HG03064 (cell line): ENCODE measurements at regions not wholly inside any gene's neighbourhood (a gene's known extent, or its start where the extent isn't known, plus 50 kb on each side); places are given as distances from the start of the nearest gene placed in this dataset.

Source experiments
- ATAC-seq: cut with Tn5 transposase; IDR thresholded peaks from one replicate; pipeline ENCODE4 v1.9.1; 2021; ENCODE audit warnings: low read depth; ENCODE audit not compliant: unreplicated experiment

- ATAC-seq = no peak
These were observed 58.9 kb downstream of the IRX1 start for GRCh38 chr5:3654515-3654914.

DNA sequence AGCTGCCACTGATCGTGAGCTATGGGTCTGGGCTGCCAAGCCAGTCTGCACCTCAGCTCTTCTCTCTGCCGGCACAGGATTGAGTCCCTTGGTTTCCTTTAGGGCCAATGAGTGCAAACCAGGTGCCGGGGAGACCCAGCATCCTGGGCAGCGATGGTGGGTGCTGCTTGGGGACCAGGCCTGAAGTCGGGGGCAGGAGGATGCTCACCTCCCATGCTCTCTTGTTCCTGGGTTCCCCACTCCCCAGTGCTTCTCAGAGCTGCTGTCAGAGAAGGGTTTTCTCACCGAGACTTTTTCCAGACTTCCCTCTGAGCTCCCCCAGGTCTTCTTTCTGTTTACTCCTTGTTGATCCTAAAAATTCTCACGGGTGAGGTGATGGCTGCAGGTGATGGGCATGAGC lies 61.2 kb downstream of the IRX1 start:
- ATAC-seq = no peak

DNA sequence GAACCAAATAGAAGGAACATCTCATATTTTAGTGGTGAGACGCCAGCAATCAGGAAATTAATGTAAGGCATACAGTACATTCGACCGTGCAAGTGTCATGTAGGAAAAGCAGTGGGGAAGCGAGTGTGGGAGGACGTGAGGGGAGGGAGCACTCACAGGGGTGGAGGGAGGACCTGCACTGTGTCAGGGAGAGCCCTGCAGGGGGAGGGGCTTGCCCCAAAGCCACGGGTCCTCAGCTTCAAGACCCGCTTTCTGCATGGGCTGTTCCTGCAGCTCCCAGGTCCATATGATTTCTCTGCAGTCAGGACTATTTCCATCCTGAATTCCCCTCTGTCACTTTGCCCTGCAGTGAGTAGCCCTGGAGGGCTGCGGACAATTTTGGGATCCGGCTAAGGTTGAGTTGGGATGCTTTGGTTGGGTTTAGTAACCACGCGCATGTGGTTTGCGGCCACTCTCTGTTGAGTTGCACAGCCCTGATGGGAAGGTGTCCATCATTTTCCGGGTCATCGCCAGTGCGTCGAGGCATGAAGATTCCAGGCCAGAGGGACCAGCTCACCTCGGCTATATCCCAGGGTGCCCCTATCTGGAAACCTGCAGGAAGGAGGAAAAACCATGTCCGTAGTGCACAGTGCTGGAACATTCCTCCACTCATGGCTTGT lies 61.9 kb downstream of the IRX1 start:
- ATAC-seq = no peak

GRCh38 chr5:3658929-3659328 lies 63.3 kb downstream of the IRX1 start:
- no peak for ATAC-seq

- no peak for ATAC-seq
These were observed 64.3 kb downstream of the IRX1 start for GRCh38 chr5:3659907-3660306.

DNA sequence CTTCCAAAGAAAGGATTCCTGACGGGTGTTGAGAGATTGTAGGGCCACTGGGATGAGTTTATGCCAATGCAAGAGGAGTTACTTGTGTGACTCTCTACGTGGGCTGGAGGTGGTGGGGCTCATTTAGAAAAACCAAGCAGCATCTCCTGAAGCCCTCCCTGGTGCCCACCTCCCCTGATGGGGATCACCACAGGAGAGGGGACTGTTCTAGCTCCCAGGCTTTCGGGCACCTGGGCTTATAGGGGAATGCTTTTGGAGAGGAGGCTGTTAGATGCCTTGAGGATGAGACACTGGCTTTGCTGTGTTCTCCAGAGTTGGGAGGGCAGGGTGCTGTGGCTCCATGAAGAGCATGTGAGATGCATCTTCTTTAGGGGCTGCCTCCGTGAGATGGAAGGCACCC lies 65.0 kb downstream of the IRX1 start:
- ATAC-seq = no peak

GRCh38 chr5:3661755-3662296 lies 66.2 kb downstream of the IRX1 start:
- no peak for ATAC-seq

DNA sequence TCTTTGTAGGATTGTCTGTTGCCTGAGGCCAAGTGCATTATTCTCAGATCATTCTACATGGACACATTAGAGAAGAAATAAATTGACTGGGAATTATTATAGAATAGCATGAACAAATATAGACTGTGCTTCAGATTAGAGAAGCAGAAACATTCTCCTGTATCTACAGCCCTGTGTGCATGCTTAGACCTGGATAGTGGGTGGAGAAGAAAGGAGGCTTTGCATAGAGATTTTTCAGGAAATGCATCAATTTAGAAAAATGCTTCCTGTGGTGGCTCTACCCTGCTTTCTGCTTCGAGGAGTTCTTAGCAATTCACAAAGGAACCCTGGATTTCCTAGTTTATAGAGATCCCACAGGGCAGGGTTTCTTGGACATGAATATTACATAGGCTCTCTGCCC lies 66.7 kb downstream of the IRX1 start:
- ATAC-seq = no peak

GRCh38 chr5:3671337-3671736 lies 75.7 kb downstream of the IRX1 start:
- no peak for ATAC-seq

DNA sequence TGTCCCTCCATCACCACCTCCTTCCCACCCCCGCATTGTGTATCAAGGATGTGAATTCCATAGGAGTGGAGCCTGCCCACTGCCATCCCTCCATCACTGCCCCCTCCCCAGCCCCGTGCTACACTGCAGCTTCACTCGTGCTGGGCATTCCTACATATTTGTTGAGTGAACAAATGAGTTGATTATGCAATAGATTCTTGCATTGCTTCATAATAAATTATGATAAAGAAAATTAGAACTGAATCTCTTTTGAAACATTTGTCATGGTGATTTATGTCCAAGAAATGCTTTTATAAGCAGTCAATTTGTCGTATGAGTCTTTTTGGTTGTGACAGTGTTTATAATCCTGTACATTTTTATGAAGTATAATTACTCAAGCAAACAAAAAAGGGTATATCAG lies 83.2 kb downstream of the IRX1 start:
- no peak for ATAC-seq

- no peak for ATAC-seq
These were observed 85.2 kb downstream of the IRX1 start for GRCh38 chr5:3680821-3681220.

DNA sequence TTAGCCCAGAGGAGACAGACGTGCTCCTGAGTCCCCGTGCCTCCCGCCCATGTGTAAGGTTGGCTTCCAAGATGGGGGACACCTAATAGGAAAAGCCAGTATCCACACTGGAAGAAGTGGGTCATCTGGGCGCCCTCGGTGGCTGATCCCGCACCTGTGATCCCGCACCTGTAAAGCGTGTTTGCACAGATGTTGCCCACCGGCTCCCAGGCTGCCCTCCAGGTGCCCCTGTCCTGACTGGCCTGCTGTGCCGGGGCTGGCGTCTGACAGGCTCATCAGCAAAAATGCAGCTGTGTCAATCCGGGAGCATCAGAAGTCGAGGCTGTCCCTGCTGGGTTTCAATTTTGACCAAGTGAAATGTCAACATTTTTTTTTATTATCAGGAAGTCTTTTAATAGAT lies 88.5 kb downstream of the IRX1 start:
- ATAC-seq = no peak

DNA sequence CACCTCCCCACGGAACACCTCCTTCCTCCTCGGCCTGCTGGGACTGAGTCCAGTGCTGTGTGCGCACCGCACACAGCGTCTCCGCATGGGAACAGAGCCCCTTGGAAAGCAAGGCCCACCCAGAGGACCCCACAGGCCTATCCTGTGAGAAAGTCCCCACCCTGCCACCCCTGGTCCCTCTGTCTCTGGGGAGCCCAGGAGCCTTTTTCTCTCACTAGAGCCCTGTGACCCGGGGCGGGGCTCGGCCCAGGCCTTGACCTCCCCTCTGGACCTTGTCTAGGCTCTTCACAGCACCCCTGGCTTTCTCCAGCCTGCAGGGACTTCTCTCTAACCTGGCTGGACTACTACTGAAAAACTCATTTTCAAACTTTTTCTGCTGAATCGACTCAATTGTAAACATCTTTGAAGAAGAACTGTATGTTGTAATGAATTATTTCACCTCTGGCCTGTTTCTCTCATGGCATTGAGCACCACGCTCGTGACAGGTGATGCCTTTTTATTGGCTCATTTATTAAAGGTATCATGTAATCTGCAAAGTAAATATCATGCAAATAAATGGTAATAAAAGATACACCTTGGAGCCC lies 89.2 kb downstream of the IRX1 start:
- ATAC-seq = no peak

DNA sequence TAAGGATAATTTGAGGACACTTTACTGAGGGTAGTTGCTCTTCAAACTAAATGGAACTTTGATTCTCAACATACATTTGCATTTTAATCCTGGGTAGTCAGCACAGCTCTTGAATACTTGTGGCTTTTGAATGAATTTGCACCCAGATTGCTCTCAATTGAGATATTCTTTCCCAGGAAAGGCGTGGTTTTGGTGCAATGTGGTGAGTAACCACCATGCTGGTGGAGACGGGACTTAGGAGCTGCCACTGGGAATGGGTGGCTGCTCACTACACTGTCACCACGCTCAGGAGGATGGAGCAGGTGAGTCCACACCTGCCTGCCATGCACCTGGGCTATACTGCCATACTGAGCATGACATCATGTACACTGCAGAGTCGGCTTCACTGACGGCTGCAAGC lies 99.2 kb downstream of the IRX1 start:
- ATAC-seq = no peak

DNA sequence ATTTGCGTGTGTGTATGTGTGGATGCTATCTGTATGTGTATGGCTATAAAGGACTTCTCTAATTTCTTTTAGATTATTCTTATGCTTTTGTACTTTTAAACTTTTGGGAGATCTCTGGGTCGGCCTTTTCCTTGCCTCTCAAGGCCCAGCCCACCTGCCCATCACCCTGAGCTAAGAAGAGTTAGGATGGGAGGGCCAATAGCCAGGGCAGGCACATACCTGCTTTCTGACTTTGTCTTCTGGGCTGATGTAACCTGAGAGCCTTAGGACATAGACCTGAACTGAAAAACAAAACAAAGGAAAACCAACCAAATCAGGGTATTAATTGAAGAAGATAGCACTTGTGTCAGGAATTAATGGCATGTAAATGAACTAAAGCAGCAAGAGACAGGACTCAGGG lies 100.2 kb downstream of the IRX1 start:
- no peak for ATAC-seq

- ATAC-seq = no peak
These were observed 102.8 kb downstream of the IRX1 start for GRCh38 chr5:3698412-3698811.

- ATAC-seq = no peak
These were observed 106.1 kb downstream of the IRX1 start for GRCh38 chr5:3701694-3702093.

DNA sequence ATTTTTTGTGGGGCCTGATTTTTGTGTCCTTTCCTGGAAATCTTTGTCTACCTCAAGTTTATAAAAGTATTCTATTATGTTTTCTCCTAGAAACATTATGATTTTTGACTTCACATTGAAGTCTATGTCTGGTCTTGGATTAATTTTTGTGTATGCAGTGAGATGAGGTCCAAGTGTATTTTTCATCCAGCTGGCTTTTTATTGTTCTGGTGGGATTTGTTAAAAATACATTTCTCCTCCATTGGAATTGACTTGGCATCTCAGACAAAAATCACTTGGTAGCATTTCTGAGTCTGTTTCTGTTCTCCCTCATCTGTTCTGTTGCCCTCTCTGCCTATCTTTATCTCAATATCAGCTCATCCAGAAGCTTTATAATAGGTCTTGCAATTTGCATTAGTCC lies 109.0 kb downstream of the IRX1 start:
- no peak for ATAC-seq

GRCh38 chr5:3709068-3709716 lies 113.6 kb downstream of the IRX1 start:
- ATAC-seq = no peak

GRCh38 chr5:3709717-3710348 lies 114.2 kb downstream of the IRX1 start:
- ATAC-seq = no peak

DNA sequence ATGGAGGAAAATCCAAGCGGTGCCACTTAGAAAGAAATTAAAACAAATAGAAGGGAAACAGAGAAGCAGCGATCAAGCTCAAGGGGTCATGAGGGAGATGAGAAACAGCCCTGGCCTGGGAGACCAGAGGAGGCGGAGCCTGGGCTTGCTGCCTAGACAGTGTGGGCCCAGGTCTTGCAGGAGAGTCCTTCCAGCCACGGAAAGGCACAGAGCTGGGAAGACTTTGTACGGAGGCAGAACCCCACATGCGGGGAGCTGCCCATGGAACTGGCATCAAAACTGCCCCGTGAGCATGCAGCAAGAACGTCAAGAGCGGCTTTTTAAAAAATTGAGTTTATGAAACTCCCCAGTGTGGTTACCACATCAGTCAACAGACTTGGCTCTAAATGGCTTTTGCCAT lies 119.4 kb downstream of the IRX1 start:
- ATAC-seq = no peak

DNA sequence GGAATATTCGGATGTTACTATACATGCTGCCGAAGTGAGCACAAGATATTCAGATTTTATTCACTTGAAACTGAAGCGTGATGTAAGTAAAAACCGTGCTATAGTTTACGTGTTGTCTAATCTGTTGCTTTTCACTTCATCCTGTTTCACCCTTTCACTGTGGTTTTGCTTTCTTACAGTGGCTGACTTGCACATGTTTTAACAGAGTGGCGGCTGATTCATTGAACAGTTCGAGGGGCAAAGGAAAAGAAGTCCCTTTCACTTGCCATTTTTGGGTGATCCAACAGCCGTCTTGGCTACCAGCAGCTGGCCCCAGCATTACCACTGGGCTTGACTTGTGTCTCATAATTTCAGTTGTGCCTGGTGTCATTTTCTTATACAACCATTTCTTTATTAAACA lies 134.0 kb downstream of the IRX1 start:
- ATAC-seq = no peak
